Mesothelial cell of epicardium (in vitro differentiated cells): ENCODE measurements at regions not wholly inside any gene's neighbourhood (a gene's known extent, or its start where the extent isn't known, plus 50 kb on each side); places are given as distances from the start of the nearest gene placed in this dataset.

ENCODE experiments used
- DNase-seq, 2 experiments: peaks; one replicate each; pipeline ENCODE4 v3.0.0; 2021; ENCODE audit warnings: low spot score in 2 of 2; ENCODE audit not compliant: unreplicated experiment in 2 of 2
- H3K27ac Mint-ChIP-seq: 2 replicates; pipeline ENCODE4 v1.8.0; 2021; ENCODE audit warnings: mixed read lengths
- H3K27me3 Mint-ChIP-seq: 2 replicates; pipeline ENCODE4 v1.8.0; 2021; ENCODE audit warnings: low read depth, mixed read lengths
- H3K36me3 Mint-ChIP-seq: 2 replicates; pipeline ENCODE4 v1.8.0; 2021; ENCODE audit warnings: mixed read lengths
- H3K4me1 Mint-ChIP-seq: 2 replicates; pipeline ENCODE4 v1.8.0; 2021; ENCODE audit warnings: mixed read lengths
- H3K4me3 Mint-ChIP-seq: 2 replicates; pipeline ENCODE4 v1.8.0; 2021; ENCODE audit warnings: mild to moderate bottlenecking, moderate library complexity, mixed read lengths
- H3K9me3 Mint-ChIP-seq: 2 replicates; pipeline ENCODE4 v1.8.0; 2021; ENCODE audit warnings: mixed read lengths
- CTCF ChIP-seq: fragments of 200-600 bp; sonication (generic); IDR thresholded peaks from one replicate; pipeline ENCODE4 v1.5.0; 2021; ENCODE audit warnings: antibody characterized with exemption; ENCODE audit not compliant: unreplicated experiment

GRCh38 chrX:16316331-16316730, 149.1 kb downstream of the MAGEB17 start:
- TF ChIP-seq CTCF: no peak
- Mint-ChIP-seq H3K4me3 (no peak overlapping the region), H3K27me3 (no peaks in the 10 kb centered on the region), H3K4me1 (peaks cover 6% of the 10 kb centered on the region), H3K27ac (no peak overlapping the region), H3K36me3 (peaks cover 3% of the 10 kb centered on the region), H3K9me3 (peaks cover 16% of the 10 kb centered on the region)
- no peak for DNase-seq

- H3K27me3 Mint-ChIP-seq: no peaks in the 10 kb centered on the region
- no peak for DNase-seq
- H3K4me3 Mint-ChIP-seq: no peak overlapping the region
- no peak overlapping the region for H3K27ac Mint-ChIP-seq
- H3K36me3 Mint-ChIP-seq: peaks cover 3% of the 10 kb centered on the region
- H3K9me3 Mint-ChIP-seq: peaks cover 23% of the 10 kb centered on the region
- no peak for TF ChIP-seq CTCF
- H3K4me1 Mint-ChIP-seq: no peaks in the 10 kb centered on the region
These were observed 152.6 kb downstream of the MAGEB17 start for GRCh38 chrX:16319929-16320328.

GRCh38 chrX:16320765-16321355, 153.6 kb downstream of the MAGEB17 start:
- no peak for DNase-seq
- no peak for TF ChIP-seq CTCF
- Mint-ChIP-seq H3K4me1 (no peaks in the 10 kb centered on the region), H3K27ac (no peak overlapping the region), H3K36me3 (peaks cover 3% of the 10 kb centered on the region), H3K4me3 (no peak overlapping the region), H3K9me3 (peaks cover 23% of the 10 kb centered on the region), H3K27me3 (no peaks in the 10 kb centered on the region)

GRCh38 chrX:16333453-16333852, 166.2 kb downstream of the MAGEB17 start:
- Mint-ChIP-seq H3K36me3 (no peaks in the 10 kb centered on the region), H3K27ac (no peak overlapping the region), H3K9me3 (peaks cover 20% of the 10 kb centered on the region), H3K27me3 (no peaks in the 10 kb centered on the region), H3K4me3 (no peak overlapping the region), H3K4me1 (no peaks in the 10 kb centered on the region)
- no peak for DNase-seq
- TF ChIP-seq CTCF: no peak

GRCh38 chrX:16335181-16335580, 167.9 kb downstream of the MAGEB17 start:
- no peaks in the 10 kb centered on the region for H3K27me3 Mint-ChIP-seq
- DNase-seq: no peak
- TF ChIP-seq CTCF: no peak
- H3K4me1 Mint-ChIP-seq: no peaks in the 10 kb centered on the region
- peaks cover 31% of the 10 kb centered on the region for H3K9me3 Mint-ChIP-seq
- H3K27ac Mint-ChIP-seq: no peak overlapping the region
- no peaks in the 10 kb centered on the region for H3K36me3 Mint-ChIP-seq
- no peak overlapping the region for H3K4me3 Mint-ChIP-seq
